Lung (tissue), 11 donors: ENCODE measurements at regions not wholly inside any gene's neighbourhood (a gene's known extent, or its start where the extent isn't known, plus 50 kb on each side); places are given as distances from the start of the nearest gene placed in this dataset.

Experiments
- ATAC-seq: fragments of 200-7000 bp; cut with Tn5 transposase; one replicate; pipeline ENCODE4 v1.9.1; 2020; ENCODE audit warnings: moderate number of reproducible peaks; ENCODE audit not compliant: insufficient read depth, low FRiP score
- DNase-seq, 3 donors: peaks; one replicate each; pipeline ENCODE4 v3.0.0-alpha.2; 2013 to 2017
- H3K27ac ChIP-seq, 2 donors: one replicate each; pipeline ENCODE4 v1.5.1; 2013; ENCODE audit warnings: mild to moderate bottlenecking in 2 of 2, moderate library complexity in 2 of 2, control low read depth in 1 of 2, inconsistent platforms in 1 of 2, low read depth in 1 of 2, low read length in 1 of 2
- H3K27me3 ChIP-seq, 3 donors: one replicate each; pipeline ENCODE4 v1.5.1; 2013; ENCODE audit warnings: low read length in 2 of 3; ENCODE audit not compliant: control insufficient read depth in 3 of 3, insufficient read depth in 3 of 3
- H3K36me3 ChIP-seq, 4 donors: one replicate each; pipeline ENCODE4 v1.5.1; 2013; ENCODE audit warnings: low read length in 4 of 4, mild to moderate bottlenecking in 1 of 4, moderate library complexity in 1 of 4; ENCODE audit not compliant: control insufficient read depth in 4 of 4, insufficient read depth in 4 of 4
- H3K4me1 ChIP-seq, 5 donors: one replicate each; pipeline ENCODE4 v1.5.1; 2013; ENCODE audit warnings: low read length in 5 of 5, mild to moderate bottlenecking in 2 of 5, moderate library complexity in 1 of 5; ENCODE audit not compliant: control insufficient read depth in 5 of 5, insufficient read depth in 5 of 5
- H3K4me3 ChIP-seq: one replicate; pipeline ENCODE4 v1.5.1; 2013; ENCODE audit warnings: mild to moderate bottlenecking, control low read depth, moderate library complexity
- H3K9ac ChIP-seq, 2 donors: one replicate each; pipeline ENCODE4 v1.5.1; 2013; ENCODE audit warnings: low read length in 2 of 2, control low read depth in 1 of 2; ENCODE audit not compliant: insufficient read depth in 1 of 2
- H3K9me3 ChIP-seq, 4 donors: one replicate each; pipeline ENCODE4 v1.5.1; 2013; ENCODE audit warnings: low read length in 3 of 4, mild to moderate bottlenecking in 1 of 4, moderate library complexity in 1 of 4; ENCODE audit not compliant: control insufficient read depth in 4 of 4, insufficient read depth in 3 of 4
- CTCF ChIP-seq: IDR thresholded peaks from 2 replicates; pipeline ENCODE4 v1.5.1; 2012; ENCODE audit warnings: mild to moderate bottlenecking; ENCODE audit errors: control extremely low read depth, extremely low read depth
- WGBS, 2 donors: extraction: QIAGEN DNeasy Blood & Tissue Kit; methylation state at CpG; one replicate each; pipeline ENCODE4 v1.1.7; 2013; 5-methylcytosine and 5-hydroxymethylcytosine counted together
- donor health status: control.
- donor health status: control.
- donor health status: Bipolar disorder and iron deficiency.
- donor health status: healthy.
- donor health status: DM: yes; HTN: yes; CAD: no.

GRCh38 chr16:47984669-47985068 is 171.1 kb downstream of the ABCC12 start:
- no peaks in the 10 kb centered on the region for H3K4me1 ChIP-seq
- H3K27ac ChIP-seq: no peak overlapping the region
- no peak for DNase-seq
- no peaks in the 10 kb centered on the region for H3K27me3 ChIP-seq
- no peak for ATAC-seq
- H3K9ac ChIP-seq: no peak overlapping the region
- peaks cover 0 to 2% (median 0%) of the 10 kb centered on the region in 4 donors for H3K9me3 ChIP-seq
- no peak for TF ChIP-seq CTCF
- H3K36me3 ChIP-seq: no peaks in the 10 kb centered on the region
- no peak overlapping the region for H3K4me3 ChIP-seq

GRCh38 chr16:47983999-47984580 is 171.7 kb downstream of the ABCC12 start:
- H3K9ac ChIP-seq: no peak overlapping the region
- 91 to 95% methylated on average over 5 of the region's 5 CpGs for WGBS, 2 donors
- no peak overlapping the region for H3K4me3 ChIP-seq
- TF ChIP-seq CTCF: no peak
- peaks cover 0 to 2% (median 0%) of the 10 kb centered on the region in 4 donors for H3K9me3 ChIP-seq
- ATAC-seq: no peak
- DNase-seq: no peak
- no peak overlapping the region for H3K27ac ChIP-seq
- H3K4me1 ChIP-seq: no peaks in the 10 kb centered on the region
- H3K27me3 ChIP-seq: no peaks in the 10 kb centered on the region
- H3K36me3 ChIP-seq: no peaks in the 10 kb centered on the region

GRCh38 chr16:47980212-47980611 is 175.6 kb downstream of the ABCC12 start:
- no peaks in the 10 kb centered on the region for H3K36me3 ChIP-seq
- no peak for ATAC-seq
- 90 to 91% methylated on average over 8 of the region's 8 CpGs for WGBS, 2 donors
- no peak overlapping the region for H3K9ac ChIP-seq
- no peak for DNase-seq
- no peak overlapping the region for H3K4me3 ChIP-seq
- H3K9me3 ChIP-seq: peaks cover 0 to 2% (median 0%) of the 10 kb centered on the region in 4 donors
- H3K27me3 ChIP-seq: no peaks in the 10 kb centered on the region
- H3K27ac ChIP-seq: no peak overlapping the region
- no peak for TF ChIP-seq CTCF
- H3K4me1 ChIP-seq: no peaks in the 10 kb centered on the region

GRCh38 chr16:47979616-47980182 is 176.1 kb downstream of the ABCC12 start:
- no peak for TF ChIP-seq CTCF
- H3K4me3 ChIP-seq: no peak overlapping the region
- no peaks in the 10 kb centered on the region for H3K36me3 ChIP-seq
- H3K27me3 ChIP-seq: no peaks in the 10 kb centered on the region
- peaks cover 0 to 2% (median 0%) of the 10 kb centered on the region in 4 donors for H3K9me3 ChIP-seq
- no peak for ATAC-seq
- no peaks in the 10 kb centered on the region for H3K4me1 ChIP-seq
- no peak for DNase-seq
- WGBS, 2 donors: 69 to 100% methylated on average over 1 of the region's 1 CpG
- H3K27ac ChIP-seq: no peak overlapping the region
- H3K9ac ChIP-seq: no peak overlapping the region
